ENCODE measurements at regions not wholly inside any gene's neighbourhood (a gene's known extent, or its start where the extent isn't known, plus 50 kb on each side); places are given as distances from the start of the nearest gene placed in this dataset.

- Histone ChIP-seq H3K4me3 (no peak overlapping the region), H3K27me3 (no peaks in the 10 kb centered on the region), H3K36me3 (replicated peaks in 1 of 2) (no peaks in the 10 kb centered on the region), H3K9me3 (replicated peaks in 1 of 3) (no peaks in the 10 kb centered on the region), H3K4me1 (replicated peaks in 1 of 2) (no peaks in the 10 kb centered on the region), H3K27ac (no peak overlapping the region)
- 80 to 87% (median 84%) methylated on average over 8 to 9 of the region's 9 CpGs for WGBS, 4 donors
- TF ChIP-seq, protein P1, sequence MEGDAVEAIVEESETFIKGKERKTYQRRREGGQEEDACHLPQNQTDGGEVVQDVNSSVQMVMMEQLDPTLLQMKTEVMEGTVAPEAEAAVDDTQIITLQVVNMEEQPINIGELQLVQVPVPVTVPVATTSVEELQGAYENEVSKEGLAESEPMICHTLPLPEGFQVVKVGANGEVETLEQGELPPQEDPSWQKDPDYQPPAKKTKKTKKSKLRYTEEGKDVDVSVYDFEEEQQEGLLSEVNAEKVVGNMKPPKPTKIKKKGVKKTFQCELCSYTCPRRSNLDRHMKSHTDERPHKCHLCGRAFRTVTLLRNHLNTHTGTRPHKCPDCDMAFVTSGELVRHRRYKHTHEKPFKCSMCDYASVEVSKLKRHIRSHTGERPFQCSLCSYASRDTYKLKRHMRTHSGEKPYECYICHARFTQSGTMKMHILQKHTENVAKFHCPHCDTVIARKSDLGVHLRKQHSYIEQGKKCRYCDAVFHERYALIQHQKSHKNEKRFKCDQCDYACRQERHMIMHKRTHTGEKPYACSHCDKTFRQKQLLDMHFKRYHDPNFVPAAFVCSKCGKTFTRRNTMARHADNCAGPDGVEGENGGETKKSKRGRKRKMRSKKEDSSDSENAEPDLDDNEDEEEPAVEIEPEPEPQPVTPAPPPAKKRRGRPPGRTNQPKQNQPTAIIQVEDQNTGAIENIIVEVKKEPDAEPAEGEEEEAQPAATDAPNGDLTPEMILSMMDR (IDR thresholded peaks at IDR 0.05) = no peak
- TF ChIP-seq POLR2A (IDR thresholded peaks at IDR 0.05) = no peak
- intact Hi-C loops (cut with DNase I) = no loop called here
- DNase-seq = no peak
Observed at GRCh38 chr22:48151641-48152040, 1389.2 kb downstream of the TBC1D22A start.

GRCh38 chr22:48147831-48148230, 1385.4 kb downstream of the TBC1D22A start:
- intact Hi-C loops (cut with DNase I) = no loop called here
- H3K4me1 ChIP-seq (replicated peaks in 1 of 2) = no peaks in the 10 kb centered on the region
- H3K4me3 ChIP-seq = no peak overlapping the region
- H3K36me3 ChIP-seq (replicated peaks in 1 of 2) = no peaks in the 10 kb centered on the region
- no peak for DNase-seq
- TF ChIP-seq POLR2A (IDR thresholded peaks at IDR 0.05) = no peak
- WGBS, 4 donors = 44 to 71% (median 66%) methylated on average over 6 to 9 of the region's 9 CpGs
- peaks cover 3% of the 10 kb centered on the region for H3K27me3 ChIP-seq
- no peak overlapping the region for H3K27ac ChIP-seq
- no peaks in the 10 kb centered on the region for H3K9me3 ChIP-seq (replicated peaks in 1 of 3)

- Histone ChIP-seq H3K4me1 (replicated peaks in 1 of 2) (no peaks in the 10 kb centered on the region), H3K27ac (no peak overlapping the region), H3K9me3 (replicated peaks in 1 of 3) (no peaks in the 10 kb centered on the region), H3K36me3 (replicated peaks in 1 of 2) (no peaks in the 10 kb centered on the region), H3K4me3 (no peak overlapping the region), H3K27me3 (peaks cover 3% of the 10 kb centered on the region)
- 36 to 39% (median 37%) methylated on average over 4 of the region's 4 CpGs for WGBS, 4 donors
- TF ChIP-seq POLR2A (IDR thresholded peaks at IDR 0.05) = no peak
- TF ChIP-seq, protein P1 (IDR thresholded peaks at IDR 0.05) = no peak
- no peak for DNase-seq
- intact Hi-C loops (cut with DNase I) = no loop called here
Observed at GRCh38 chr22:48147404-48147803, 1385.0 kb downstream of the TBC1D22A start.

- no peaks in the 10 kb centered on the region for H3K36me3 ChIP-seq (replicated peaks in 1 of 2)
- TF ChIP-seq, protein P1 (IDR thresholded peaks at IDR 0.05) = no peak
- TF ChIP-seq POLR2A (IDR thresholded peaks at IDR 0.05) = no peak
- no peaks in the 10 kb centered on the region for H3K9me3 ChIP-seq (replicated peaks in 1 of 3)
- no peak for DNase-seq
- no peak overlapping the region for H3K4me3 ChIP-seq
- 62 to 79% (median 70%) methylated on average over 3 to 6 of the region's 6 CpGs for WGBS, 4 donors
- intact Hi-C loops (cut with DNase I) = no loop called here
- peaks cover 3% of the 10 kb centered on the region for H3K27me3 ChIP-seq
- H3K27ac ChIP-seq = no peak overlapping the region
- no peaks in the 10 kb centered on the region for H3K4me1 ChIP-seq (replicated peaks in 1 of 2)
Observed at GRCh38 chr22:48146426-48146825, 1384.0 kb downstream of the TBC1D22A start.

DNA sequence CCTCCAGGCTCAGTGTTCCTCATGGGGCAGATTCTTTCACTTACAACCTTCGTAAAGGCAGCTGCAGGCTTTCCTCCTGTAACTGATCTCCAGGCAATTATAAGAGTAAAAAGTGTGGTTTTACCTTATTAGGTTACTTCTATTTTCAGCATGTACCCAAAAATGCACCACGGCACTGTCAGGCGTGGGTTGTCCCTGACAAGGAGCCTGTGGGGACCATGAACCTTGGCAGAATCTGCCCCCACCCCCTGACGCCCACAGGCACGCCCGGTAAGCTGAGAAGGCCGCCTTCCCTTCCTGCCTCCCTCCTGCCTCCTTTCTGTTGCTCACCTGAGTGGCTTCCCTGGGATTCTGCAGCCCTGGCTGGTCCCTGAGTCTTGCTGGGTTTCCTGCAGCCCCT, 1383.3 kb downstream of the TBC1D22A start:
- Histone ChIP-seq H3K9me3 (replicated peaks in 1 of 3) (no peaks in the 10 kb centered on the region), H3K4me1 (replicated peaks in 1 of 2) (no peaks in the 10 kb centered on the region), H3K27ac (no peak overlapping the region), H3K27me3 (peaks cover 3% of the 10 kb centered on the region), H3K4me3 (no peak overlapping the region), H3K36me3 (replicated peaks in 1 of 2) (no peaks in the 10 kb centered on the region)
- no peak for DNase-seq
- intact Hi-C loops (cut with DNase I) = no loop called here
- 47 to 67% (median 63%) methylated on average over 7 of the region's 7 CpGs for WGBS, 4 donors
- TF ChIP-seq POLR2A (IDR thresholded peaks at IDR 0.05) = no peak
- TF ChIP-seq, protein P1 (IDR thresholded peaks at IDR 0.05) = no peak

Measured in adrenal gland (tissue), 9 donors.